SK-MEL-5 (cell line): ENCODE measurements at regions not wholly inside any gene's neighbourhood (a gene's known extent, or its start where the extent isn't known, plus 50 kb on each side); places are given as distances from the start of the nearest gene placed in this dataset.
A peak's percentile ranks its signal among the peaks of the same experiment; 100 is the strongest.
"Not testable (repeated sequence)": the region's sequence is repeated elsewhere in the genome, so short reads cannot be mapped to it uniquely, and the experiment has no call there.

ENCODE experiments used
- DNase-seq: peaks from one replicate; pipeline ENCODE4 v3.0.0-alpha.2; 2016; ENCODE audit warnings: low read depth, low spot score
- in situ Hi-C: cut with HindIII; loops from 2 replicates; pipeline ENCODE4 v1.10.0; 2016; ENCODE audit warnings: low sequenced_read_pairs, high pct_unique_total_duplicates, low pct_unique_long_range_greater_than_20kb

GRCh38 chr6:120748574-120748973 is 585.7 kb downstream of the TBC1D32 start:
- in situ Hi-C loops, DNase-seq: not testable (repeated sequence)

GRCh38 chr6:120736740-120737139 is 597.5 kb downstream of the TBC1D32 start:
- in situ Hi-C loops, result no loop called here

GRCh38 chr6:120735641-120736040 is 598.6 kb downstream of the TBC1D32 start:
- in situ Hi-C loops, result no loop called here
- DNase-seq, result no peak

More at GRCh38 chr6:120736740-120737139, 597.5 kb downstream of the TBC1D32 start:
- no peak for DNase-seq

GRCh38 chr6:120711255-120711654 is 623.0 kb downstream of the TBC1D32 start:
- DNase-seq, result no peak
- in situ Hi-C loops, result no loop called here

GRCh38 chr6:120700001-120700400 is 634.3 kb downstream of the TBC1D32 start:
- DNase-seq, result no peak
- in situ Hi-C loops, result no loop called here

GRCh38 chr6:120686492-120686891 is 647.8 kb downstream of the TBC1D32 start:
- no peak for DNase-seq
- in situ Hi-C loops, result no loop called here

- in situ Hi-C loops, result no loop called here
- no peak for DNase-seq
Measured at GRCh38 chr6:120682145-120682544, 652.1 kb downstream of the TBC1D32 start.

- in situ Hi-C loops, result no loop called here
- no peak for DNase-seq
Measured at GRCh38 chr6:120681204-120681603, 653.1 kb downstream of the TBC1D32 start.

- no peak for DNase-seq
- in situ Hi-C loops, result no loop called here
Measured at GRCh38 chr6:120675886-120676285, 658.4 kb downstream of the TBC1D32 start.

GRCh38 chr6:120671519-120671918 is 662.8 kb downstream of the TBC1D32 start:
- peak; percentile 2 for DNase-seq
- in situ Hi-C loops, result no loop called here

GRCh38 chr6:120652506-120652905 is 681.8 kb downstream of the TBC1D32 start:
- in situ Hi-C loops, result no loop called here

GRCh38 chr6:120648713-120649112 is 685.6 kb downstream of the TBC1D32 start:
- DNase-seq, result no peak
- in situ Hi-C loops, result no loop called here

More at GRCh38 chr6:120652506-120652905, 681.8 kb downstream of the TBC1D32 start:
- DNase-seq, result no peak

GRCh38 chr6:120646101-120646500 is 688.2 kb downstream of the TBC1D32 start:
- no peak for DNase-seq
- in situ Hi-C loops, result no loop called here

- in situ Hi-C loops, result no loop called here
- no peak for DNase-seq
Measured at GRCh38 chr6:120632975-120633374, 701.3 kb downstream of the TBC1D32 start.

GRCh38 chr6:120627612-120628011 is 706.7 kb downstream of the TBC1D32 start:
- no peak for DNase-seq
- in situ Hi-C loops, result no loop called here

GRCh38 chr6:120622127-120622631 is 712.1 kb downstream of the TBC1D32 start:
- no peak for DNase-seq
- in situ Hi-C loops, result no loop called here

GRCh38 chr6:120620900-120621299 is 713.4 kb downstream of the TBC1D32 start:
- DNase-seq, result no peak
- in situ Hi-C loops, result no loop called here

- in situ Hi-C loops, result no loop called here
- no peak for DNase-seq
Measured at GRCh38 chr6:120615238-120615637, 719.0 kb downstream of the TBC1D32 start.

- no peak for DNase-seq
- in situ Hi-C loops, result no loop called here
Measured at GRCh38 chr6:120614723-120615122, 719.6 kb downstream of the TBC1D32 start.

- no peak for DNase-seq
- in situ Hi-C loops, result no loop called here
Measured at GRCh38 chr6:120608826-120609225, 725.5 kb downstream of the TBC1D32 start.
